ENCODE measurements at regions not wholly inside any gene's neighbourhood (a gene's known extent, or its start where the extent isn't known, plus 50 kb on each side); places are given as distances from the start of the nearest gene placed in this dataset.
"Not testable (repeated sequence)": the region's sequence is repeated elsewhere in the genome, so short reads cannot be mapped to it uniquely, and the experiment has no call there.

GRCh38 chr22:23454345-23454744, 125.7 kb downstream of the IGLL1 start:
- H3K27me3 ChIP-seq (ENCODE audit: insufficient read depth, low read length); ATAC-seq; CTCF ChIA-PET; H4K20me1 ChIP-seq (ENCODE audit: insufficient read depth); H3K4me3 ChIP-seq (replicated peaks in 1 of 2; ENCODE audit: low read depth in 1 of 2, low read length in 2 of 2); H3K9me2 ChIP-seq (ENCODE audit: insufficient read depth); RAD21 ChIA-PET (ENCODE audit: low non-redundant PET in 1 of 2, low total read pairs in 2 of 2, uncharacterized antibody in 2 of 2, unreplicated experiment in 2 of 2); BruUV-seq (replicated peaks); H3K79me2 ChIP-seq (ENCODE audit: insufficient read depth, low read length); DNase-seq (ENCODE audit: low read depth, low spot score); H3K4me1 ChIP-seq (ENCODE audit: control insufficient read depth in 1 of 2, insufficient read depth in 2 of 2, low read length in 2 of 2); H3K9me3 ChIP-seq (ENCODE audit: control insufficient read depth in 1 of 2, insufficient read depth in 1 of 2, low read depth in 1 of 2, low read length in 2 of 2); H3K4me2 ChIP-seq (ENCODE audit: low read length); H3K27ac ChIP-seq (ENCODE audit: low read depth, low read length); H3K9ac ChIP-seq (ENCODE audit: low read length); H3K36me3 ChIP-seq (ENCODE audit: control insufficient read depth in 1 of 2, insufficient read depth in 2 of 2, low read length in 2 of 2); H2AFZ ChIP-seq (ENCODE audit: low read depth, low read length, poor library complexity, severe bottlenecking); POLR2A ChIA-PET; intact Hi-C loops (cut with micrococcal nuclease): not testable (repeated sequence)

- no peaks in the 10 kb centered on the region for H3K9me2 ChIP-seq (ENCODE audit: insufficient read depth)
- no peaks in the 10 kb centered on the region for H3K9me3 ChIP-seq (ENCODE audit: control insufficient read depth in 1 of 2, insufficient read depth in 1 of 2, low read depth in 1 of 2, low read length in 2 of 2)
- POLR2A ChIA-PET = no interaction called here
- RAD21 ChIA-PET (ENCODE audit: low non-redundant PET in 1 of 2, low total read pairs in 2 of 2, uncharacterized antibody in 2 of 2, unreplicated experiment in 2 of 2) = no interaction called here
- no peaks in the 10 kb centered on the region for H4K20me1 ChIP-seq (ENCODE audit: insufficient read depth)
- H3K27ac ChIP-seq (ENCODE audit: low read depth, low read length) = no peak overlapping the region
- no peak overlapping the region for H2AFZ ChIP-seq (ENCODE audit: low read depth, low read length, poor library complexity, severe bottlenecking)
- H3K4me1 ChIP-seq (ENCODE audit: control insufficient read depth in 1 of 2, insufficient read depth in 2 of 2, low read length in 2 of 2) = no peaks in the 10 kb centered on the region
- no peaks in the 10 kb centered on the region for H3K36me3 ChIP-seq (ENCODE audit: control insufficient read depth in 1 of 2, insufficient read depth in 2 of 2, low read length in 2 of 2)
- intact Hi-C loops (cut with micrococcal nuclease) = no loop called here
- H3K4me3 ChIP-seq (replicated peaks in 1 of 2; ENCODE audit: low read depth in 1 of 2, low read length in 2 of 2) = no peak overlapping the region
- DNase-seq (ENCODE audit: low read depth, low spot score) = no peak
- no peak overlapping the region for H3K4me2 ChIP-seq (ENCODE audit: low read length)
- H3K9ac ChIP-seq (ENCODE audit: low read length) = no peak overlapping the region
- no peak for ATAC-seq
- H3K79me2 ChIP-seq (ENCODE audit: insufficient read depth, low read length) = no peaks in the 10 kb centered on the region
- CTCF ChIA-PET = interaction anchor here (0.7 kb wide), 1 partner anchor 32 kb away, joined by 3 read pairs; no protein-coding TSS in a partner anchor
- no TSS peak for BruUV-seq (replicated peaks)
- H3K27me3 ChIP-seq (ENCODE audit: insufficient read depth, low read length) = no peaks in the 10 kb centered on the region
- TF ChIP-seq SP1 (IDR thresholded peaks at IDR 0.05; ENCODE audit: low read depth) (no peak), REST (IDR thresholded peaks at IDR 0.05; ENCODE audit: low read depth) (no peak), CEBPB (IDR thresholded peaks at IDR 0.05; ENCODE audit: low read depth) (no peak), ATF3 (IDR thresholded peaks at IDR 0.05) (no peak), JUND (IDR thresholded peaks at IDR 0.05) (no peak), RAD21 (IDR thresholded peaks at IDR 0.05; ENCODE audit: low read depth) (no peak), EZH2phosphoT487 (IDR thresholded peaks at IDR 0.05; ENCODE audit: borderline replicate concordance) (no peak), CTCF (IDR thresholded peaks at IDR 0.05 in 2 of 3, conservative IDR thresholded peaks at IDR 0.05 in 1 of 3; ENCODE audit: borderline replicate concordance in 1 of 3, insufficient read depth in 1 of 3, low read depth in 2 of 3, low read length in 2 of 3) (no peak), SIN3A (IDR thresholded peaks at IDR 0.05; ENCODE audit: low read depth) (no peak), SRF (IDR thresholded peaks at IDR 0.05; ENCODE audit: low read depth) (no peak), FOSL1 (IDR thresholded peaks at IDR 0.05; ENCODE audit: low read depth) (no peak), EZH2 (IDR thresholded peaks at IDR 0.05) (no peak), ZBTB33 (IDR thresholded peaks at IDR 0.05; ENCODE audit: extremely low read depth, insufficient replicate concordance, low read length) (no peak), ELF1 (IDR thresholded peaks at IDR 0.05; ENCODE audit: borderline replicate concordance, low read depth) (no peak), CBX3 (IDR thresholded peaks at IDR 0.05; ENCODE audit: low read depth) (no peak)
Measured at GRCh38 chr22:23453277-23453676, 126.8 kb downstream of the IGLL1 start.
